HEK293T (cell line): ENCODE measurements at regions not wholly inside any gene's neighbourhood (a gene's known extent, or its start where the extent isn't known, plus 50 kb on each side); places are given as distances from the start of the nearest gene placed in this dataset.

ENCODE experiments used
- CTBP1 ChIP-seq: fragments of 450-650 bp; IDR thresholded peaks from 2 replicates; pipeline ENCODE4 v1.6.1; 2016; ENCODE audit warnings: borderline replicate concordance
- SP1 ChIP-seq: fragments of 450-650 bp; IDR thresholded peaks from 2 replicates; pipeline ENCODE4 v1.6.1; 2017
- ZNF384 ChIP-seq: fragments of 450-650 bp; IDR thresholded peaks from 2 replicates; pipeline ENCODE4 v1.6.1; 2016

DNA sequence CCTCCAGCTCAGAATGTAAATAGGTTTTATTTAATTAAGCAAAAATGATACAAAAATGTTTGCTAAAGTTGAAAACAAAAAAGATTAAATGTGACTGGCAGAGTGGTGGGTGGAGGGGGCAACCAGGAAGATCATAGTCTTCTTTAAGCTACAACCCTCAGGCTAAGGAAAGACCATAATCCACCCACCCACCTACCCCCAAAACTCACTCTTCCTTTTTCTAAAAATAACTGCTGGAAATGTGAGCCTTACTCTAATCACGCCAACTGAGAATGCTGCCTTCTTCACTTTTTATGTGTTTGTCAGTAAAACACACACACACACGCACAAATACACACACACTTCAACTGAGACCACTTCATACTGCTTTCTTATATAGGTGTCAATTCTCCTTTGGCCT is 230.0 kb upstream of the EGLN3 start:
- no peak for TF ChIP-seq SP1
- TF ChIP-seq ZNF384, result no peak
- no peak for TF ChIP-seq CTBP1
